GM21526 (cell line): ENCODE measurements at regions not wholly inside any gene's neighbourhood (a gene's known extent, or its start where the extent isn't known, plus 50 kb on each side); places are given as distances from the start of the nearest gene placed in this dataset.

Source experiments
- ATAC-seq: cut with Tn5 transposase; IDR thresholded peaks from one replicate; pipeline ENCODE4 v1.9.1; 2021; ENCODE audit warnings: moderate library complexity; ENCODE audit not compliant: unreplicated experiment, low FRiP score

DNA sequence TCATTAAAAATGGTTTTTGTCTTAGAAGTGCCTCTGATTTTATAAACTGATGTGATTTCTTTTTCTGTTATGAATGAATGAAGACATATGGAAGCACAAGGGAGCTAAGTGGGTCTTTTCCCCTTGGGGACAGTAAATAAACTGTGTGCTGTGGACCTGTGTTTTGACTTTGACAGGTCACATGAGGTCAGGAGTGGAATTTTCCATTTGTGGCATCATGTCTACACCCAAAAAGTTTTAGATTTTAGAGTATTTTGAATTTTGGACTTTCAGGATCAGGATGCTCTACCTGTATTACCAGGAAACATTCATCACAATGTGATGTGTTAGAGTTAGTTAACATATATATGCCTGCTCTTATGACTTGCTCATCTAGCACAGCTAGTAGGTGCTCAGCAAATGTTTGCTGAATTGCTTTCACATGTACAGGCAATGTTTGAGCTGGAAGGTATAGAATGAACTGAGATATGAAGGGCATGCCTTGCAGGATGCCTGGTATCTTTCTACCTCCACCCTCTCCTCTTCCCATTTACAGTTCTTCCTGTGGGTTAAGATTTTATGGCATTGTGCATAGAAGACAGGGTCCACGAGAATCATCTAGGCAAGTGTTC is 73.2 kb upstream of the NR3C1 start:
- no peak for ATAC-seq

DNA sequence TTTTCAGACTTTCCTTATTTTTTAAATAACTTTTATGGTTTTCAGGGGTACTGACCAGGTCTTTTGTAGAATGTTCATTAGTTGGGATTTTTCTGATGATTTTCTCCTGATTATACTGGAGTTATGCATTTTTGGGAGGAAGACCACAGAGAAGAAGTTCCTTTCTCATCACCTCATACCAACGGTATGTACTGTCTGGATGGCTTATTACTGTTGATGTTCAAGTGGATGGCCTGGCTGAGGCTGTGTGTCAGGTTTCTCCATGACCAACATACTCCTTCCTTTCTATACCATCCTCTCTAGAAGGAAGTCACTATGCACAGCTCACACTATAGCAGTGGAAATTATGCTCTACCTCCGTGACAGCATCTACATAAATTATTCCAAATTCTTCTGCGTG is 71.1 kb upstream of the NR3C1 start:
- ATAC-seq = no peak

DNA sequence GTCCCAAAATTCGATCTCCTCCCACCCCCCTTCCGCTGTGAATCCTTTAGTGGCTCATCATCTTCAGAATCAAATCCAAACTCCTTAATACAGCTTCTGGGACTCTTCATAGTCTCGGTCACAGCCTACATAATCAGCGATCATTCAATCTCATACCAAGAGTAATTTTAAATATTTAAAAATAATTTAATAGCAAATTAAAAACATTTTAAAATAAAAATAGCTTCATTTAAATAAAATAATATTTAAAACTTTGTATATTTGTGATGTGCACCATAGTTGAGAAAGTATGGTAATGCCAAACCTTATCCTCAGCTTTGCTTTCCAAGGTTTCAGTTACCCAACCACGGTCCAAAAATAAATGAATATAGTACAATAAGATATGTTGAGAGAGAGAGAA is 70.0 kb upstream of the NR3C1 start:
- ATAC-seq = no peak

DNA sequence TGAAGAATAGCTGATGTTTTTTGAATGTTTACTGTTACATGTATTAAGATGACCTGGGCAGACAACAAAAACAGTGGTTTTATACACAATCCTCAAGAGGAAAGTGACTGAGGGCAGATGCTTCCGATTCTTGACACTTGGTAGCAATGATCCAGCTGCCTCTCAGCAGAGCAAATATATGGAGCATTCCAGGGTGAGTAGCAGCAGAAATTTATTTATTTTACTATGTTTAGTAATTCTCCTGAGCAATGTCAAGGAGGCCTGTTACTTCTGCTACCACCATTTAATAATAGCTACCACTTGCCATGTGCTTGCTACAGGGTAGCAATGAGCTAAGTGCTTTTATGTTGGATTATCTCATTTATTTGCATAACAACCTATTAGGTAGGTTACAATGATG is 69.1 kb upstream of the NR3C1 start:
- no peak for ATAC-seq

DNA sequence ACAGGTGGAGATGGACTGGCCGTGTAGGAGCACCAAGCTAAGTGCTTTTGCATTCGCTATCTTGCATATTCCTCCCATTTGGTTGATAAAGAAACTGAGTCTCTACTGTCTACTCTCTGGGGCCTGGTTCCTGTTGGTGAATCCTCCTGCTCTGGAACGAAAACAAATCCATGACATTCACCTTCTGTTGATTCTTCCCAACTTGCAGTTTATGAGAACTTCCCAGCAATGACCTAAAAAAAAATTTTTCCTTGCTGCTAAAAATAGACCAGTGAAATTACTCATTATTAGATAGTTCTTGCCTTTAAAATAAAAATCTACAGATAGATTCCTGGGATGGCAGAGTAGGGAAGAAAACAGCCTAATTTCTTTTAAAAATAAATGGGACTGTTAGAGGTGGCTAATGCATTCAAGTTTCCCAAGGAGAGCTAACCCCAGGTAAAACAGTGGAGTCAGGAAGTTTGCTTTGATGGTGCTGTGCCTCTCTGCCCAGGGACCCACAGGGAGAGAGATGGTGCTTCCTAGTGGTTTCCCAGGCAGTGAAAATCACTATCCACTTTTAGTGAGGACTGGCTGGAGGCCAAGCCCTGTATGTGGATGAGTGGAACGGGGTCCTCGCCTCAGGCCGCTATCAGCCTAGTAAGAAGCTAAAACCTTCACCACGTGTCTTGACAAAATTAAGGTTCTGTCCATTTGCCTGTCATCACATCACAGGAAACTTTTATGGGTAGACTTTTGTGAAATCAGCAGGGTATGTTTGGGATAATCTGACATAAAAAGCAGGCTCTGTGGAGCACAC is 68.4 kb upstream of the NR3C1 start:
- ATAC-seq = no peak

DNA sequence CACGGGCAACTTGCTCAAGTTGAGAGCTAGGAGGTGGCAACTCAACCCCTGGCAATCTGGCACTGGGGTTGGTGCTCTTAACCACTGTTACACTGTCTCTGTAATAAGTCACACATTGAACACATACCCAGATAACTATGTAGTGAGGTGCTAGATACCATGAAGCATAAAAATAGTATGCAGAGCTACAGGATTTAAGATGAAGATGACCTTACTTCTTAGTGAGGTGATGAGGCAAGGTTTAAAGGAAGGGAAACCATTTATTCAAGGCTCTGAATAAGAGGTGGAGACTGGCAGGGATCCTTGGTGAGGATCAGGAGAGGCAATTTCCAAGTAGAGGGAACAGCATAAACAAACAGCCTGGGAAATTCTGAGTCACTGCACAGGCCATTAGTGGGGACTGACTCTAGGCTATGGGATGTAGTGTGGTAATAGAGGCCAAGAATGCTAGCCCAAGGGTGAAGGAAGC is 67.6 kb upstream of the NR3C1 start:
- no peak for ATAC-seq

DNA sequence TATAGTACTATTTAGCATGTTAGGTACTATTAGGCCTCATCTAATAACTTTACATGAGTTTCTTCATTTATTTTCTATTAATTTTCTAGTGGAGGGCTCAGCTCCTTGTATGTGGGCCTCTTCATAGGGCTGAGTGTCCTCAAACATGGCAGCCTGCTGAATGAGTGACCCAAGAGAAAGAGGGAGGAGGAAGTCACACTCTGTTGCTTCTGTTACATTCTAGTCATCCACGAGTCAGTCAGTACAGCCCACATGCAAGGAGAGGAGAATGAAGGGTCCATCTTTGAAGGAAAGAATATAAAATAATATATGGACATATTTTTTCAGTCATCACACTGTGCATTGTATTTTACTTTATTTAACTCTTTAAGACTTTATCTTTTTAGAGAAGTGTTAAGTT is 66.6 kb upstream of the NR3C1 start:
- no peak for ATAC-seq

DNA sequence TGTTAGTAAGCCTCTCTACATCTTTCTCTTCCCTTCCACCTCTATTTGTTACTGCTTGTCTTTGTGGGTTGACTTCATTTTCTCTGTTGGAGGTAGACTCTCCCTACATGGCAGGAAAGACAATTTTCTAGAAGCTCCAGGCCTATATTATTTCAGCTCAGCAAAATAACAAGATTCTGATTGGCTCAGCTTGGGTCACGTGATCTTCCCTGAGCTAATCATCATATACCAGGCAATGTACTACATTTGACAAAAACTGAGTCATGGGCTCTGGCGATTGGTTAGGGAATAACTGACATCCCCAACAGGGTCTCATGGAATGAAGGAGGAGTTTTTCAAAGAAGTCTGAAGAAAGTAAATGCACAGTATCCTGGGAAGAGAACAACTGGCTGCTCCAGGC is 65.6 kb upstream of the NR3C1 start:
- ATAC-seq = no peak

DNA sequence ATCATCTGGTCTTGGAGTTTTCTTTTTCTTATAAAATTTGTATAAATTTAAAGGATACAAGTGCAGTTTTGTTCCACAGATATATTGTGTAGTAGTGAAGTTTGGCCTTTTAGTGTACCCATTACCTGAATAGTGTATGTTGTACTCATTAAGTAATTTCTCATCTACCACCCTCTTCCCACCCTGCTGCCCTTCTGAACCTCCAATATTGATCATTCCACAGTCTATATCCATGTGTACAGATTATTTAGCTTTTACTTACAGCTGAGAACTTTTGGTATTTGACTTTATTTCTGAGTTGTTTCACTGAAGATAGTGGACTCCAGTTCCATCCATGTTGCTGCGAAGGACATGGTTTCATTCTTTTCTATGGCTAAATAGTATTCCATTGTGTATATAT is 63.1 kb upstream of the NR3C1 start:
- ATAC-seq = no peak

DNA sequence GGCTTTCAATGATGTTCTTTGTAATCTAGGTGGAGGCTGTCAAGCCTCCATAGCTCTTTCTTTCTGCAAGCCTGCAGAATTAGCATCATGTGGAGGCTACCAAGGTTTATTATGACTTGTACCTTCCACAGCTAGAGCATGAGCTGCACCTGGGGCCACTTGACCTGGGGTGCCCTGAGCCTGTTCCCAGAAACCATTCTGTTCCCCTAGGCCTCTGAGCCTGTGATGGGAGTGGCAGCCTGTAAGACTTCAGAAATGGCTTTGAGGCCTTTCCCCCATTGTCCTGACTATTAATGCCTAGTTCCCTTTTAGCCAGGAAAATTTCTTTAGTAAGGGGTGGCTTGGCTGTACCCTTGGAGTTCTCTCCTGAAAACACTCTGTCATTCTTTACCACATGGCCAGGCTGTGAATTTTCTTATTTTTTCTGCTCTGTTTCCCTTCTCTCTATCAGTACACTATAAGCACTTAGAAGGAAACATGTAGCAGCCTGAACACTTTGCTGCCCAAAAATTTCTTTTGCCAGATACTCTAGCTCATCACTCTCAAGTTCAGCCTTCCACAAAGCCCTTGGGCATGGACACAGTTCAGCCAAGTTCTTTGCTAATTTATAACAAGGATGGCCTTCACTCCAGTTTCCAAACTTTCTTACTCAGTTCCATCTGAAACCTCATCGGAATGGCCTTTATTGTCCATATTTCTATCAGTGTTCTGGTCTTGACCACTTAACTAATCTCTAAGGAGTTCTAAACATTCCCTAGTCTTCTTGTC is 61.4 kb upstream of the NR3C1 start:
- no peak for ATAC-seq

DNA sequence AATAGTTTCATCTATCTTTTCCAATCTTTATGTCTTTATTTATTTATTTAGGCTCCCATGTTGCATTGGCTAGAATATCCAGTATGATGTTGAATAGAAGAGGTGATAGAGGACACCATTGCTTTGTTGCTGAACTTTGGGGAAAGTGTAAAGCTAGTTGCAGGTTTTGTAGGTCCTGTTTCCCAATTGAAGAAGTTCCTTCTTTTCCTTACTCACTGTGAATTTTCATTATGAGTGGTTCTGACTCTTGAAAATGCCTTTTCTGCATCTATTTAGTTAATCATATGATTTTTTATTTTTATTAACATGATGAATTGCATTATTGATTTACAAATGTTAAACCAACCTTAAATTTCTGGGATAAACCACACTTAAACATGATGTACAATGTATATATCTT is 58.9 kb upstream of the NR3C1 start:
- no peak for ATAC-seq

DNA sequence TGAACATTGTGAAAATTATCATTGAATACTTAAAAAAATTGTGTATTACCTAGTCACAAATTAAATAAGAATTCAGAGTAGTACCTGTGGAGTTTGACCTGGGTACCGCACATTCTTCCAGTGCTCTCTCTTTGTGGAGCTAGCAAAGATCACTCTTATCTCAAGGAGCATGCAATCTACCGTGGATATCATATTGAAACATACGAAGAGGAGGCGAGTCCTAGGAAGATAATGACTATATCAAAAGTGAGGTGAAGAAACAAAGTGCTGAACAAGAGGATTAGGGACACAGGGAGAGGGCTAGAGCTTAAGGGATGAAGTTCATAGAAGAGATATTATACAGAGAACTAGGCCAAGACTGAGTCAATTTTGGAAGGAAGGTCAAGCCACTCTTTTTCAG is 55.9 kb upstream of the NR3C1 start:
- ATAC-seq = no peak

DNA sequence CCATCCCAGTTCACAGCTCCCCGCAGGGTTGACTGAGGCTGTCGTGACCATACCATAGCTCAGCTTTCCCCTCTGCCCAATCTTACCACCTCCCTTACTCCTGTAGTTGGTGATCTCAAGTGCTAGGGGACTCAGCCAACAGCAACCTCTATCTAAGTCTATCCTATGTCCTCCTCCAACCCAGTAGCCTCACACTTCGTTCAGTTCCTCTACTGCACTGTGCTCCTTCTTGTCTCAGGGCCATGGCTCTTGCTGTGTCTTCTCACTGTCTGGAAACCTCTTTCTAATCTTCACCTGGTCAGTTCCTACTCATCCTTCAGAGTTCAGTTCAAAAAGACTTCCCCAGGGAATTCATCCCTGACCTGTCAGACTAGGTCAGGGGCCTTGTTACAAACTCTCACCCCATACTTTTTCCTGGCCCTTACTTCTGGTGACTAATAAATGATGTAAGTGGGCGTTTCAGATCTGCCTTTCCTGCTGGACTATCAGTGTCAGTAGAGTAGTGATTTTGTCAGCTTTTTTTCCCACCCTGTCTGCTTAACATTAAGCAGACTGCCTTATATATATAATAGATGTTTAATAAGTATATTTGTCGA is 53.6 kb upstream of the NR3C1 start:
- ATAC-seq = no peak

DNA sequence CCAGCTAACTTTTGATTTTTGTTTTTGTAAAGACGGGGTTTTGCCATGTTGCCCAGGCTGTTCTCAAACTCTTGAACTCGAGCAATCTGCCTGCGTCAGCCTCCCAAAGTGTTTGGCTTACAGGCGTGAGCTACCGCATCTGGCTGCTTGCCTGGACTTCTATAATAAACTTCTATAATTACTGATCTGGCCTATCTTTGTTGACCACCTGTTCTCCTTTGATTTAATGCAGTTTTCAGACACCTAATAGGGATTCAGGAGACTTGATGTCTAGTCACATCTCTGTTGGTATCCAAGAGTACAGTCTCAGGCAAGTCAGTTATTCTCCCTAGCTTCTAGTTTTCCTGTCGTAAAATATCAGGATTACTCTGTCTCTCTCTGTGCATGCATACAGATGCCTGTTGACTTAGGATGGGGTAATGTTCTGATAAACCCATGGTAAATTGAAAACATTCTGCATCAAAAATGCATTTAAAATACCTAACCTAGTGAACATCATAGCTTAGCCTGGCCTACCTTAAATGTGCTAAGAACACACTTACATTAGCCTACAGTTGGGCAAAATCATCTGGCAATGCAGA is 51.5 kb upstream of the NR3C1 start:
- no peak for ATAC-seq

DNA sequence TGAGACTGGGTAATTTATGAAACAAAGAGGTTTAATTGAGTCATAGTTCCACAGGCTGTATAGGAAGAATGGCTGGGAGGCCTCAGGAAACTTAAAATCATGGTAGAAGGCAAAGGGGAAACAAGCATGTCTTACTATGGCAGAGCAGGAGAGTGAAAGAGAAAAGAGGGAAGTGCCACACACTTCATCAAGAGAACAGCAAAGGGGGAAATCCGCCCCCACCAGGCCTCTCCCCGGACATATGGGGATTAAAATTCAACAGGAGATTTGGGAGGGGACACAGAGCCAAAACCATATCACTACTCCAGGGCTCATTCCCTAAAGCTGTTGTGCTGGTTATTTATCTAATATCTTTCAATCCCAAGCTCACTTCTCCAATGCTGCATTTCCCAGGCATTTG is 50.2 kb upstream of the NR3C1 start:
- no peak for ATAC-seq
